ENCODE measurements at regions not wholly inside any gene's neighbourhood (a gene's known extent, or its start where the extent isn't known, plus 50 kb on each side); places are given as distances from the start of the nearest gene placed in this dataset.

- no peak for DNase-seq (ENCODE audit: low read depth)
Measured at GRCh38 chr4:111720866-111721265, 424.4 kb upstream of the FAM241A start.

- no peak for DNase-seq (ENCODE audit: low read depth)
Measured at GRCh38 chr4:111722213-111722720, 423.0 kb upstream of the FAM241A start.

- no peak for DNase-seq (ENCODE audit: low read depth)
Measured at GRCh38 chr4:111736516-111736915, 408.7 kb upstream of the FAM241A start.

- no peak for DNase-seq (ENCODE audit: low read depth)
Measured at GRCh38 chr4:111744847-111745246, 400.4 kb upstream of the FAM241A start.

- DNase-seq (ENCODE audit: low read depth): no peak
Measured at GRCh38 chr4:111748157-111748556, 397.1 kb upstream of the FAM241A start.

- no peak for DNase-seq (ENCODE audit: low read depth)
Measured at GRCh38 chr4:111754003-111754402, 391.3 kb upstream of the FAM241A start.

- DNase-seq (ENCODE audit: low read depth): no peak
Measured at GRCh38 chr4:111755571-111755970, 389.7 kb upstream of the FAM241A start.

- DNase-seq (ENCODE audit: low read depth): no peak
Measured at GRCh38 chr4:111761531-111761930, 383.7 kb upstream of the FAM241A start.

GRCh38 chr4:111770514-111770913 lies 374.7 kb upstream of the FAM241A start:
- no peak for DNase-seq (ENCODE audit: low read depth)

- no peak for DNase-seq (ENCODE audit: low read depth)
Measured at GRCh38 chr4:111773858-111774257, 371.4 kb upstream of the FAM241A start.

GRCh38 chr4:111775556-111776297 lies 369.5 kb upstream of the FAM241A start:
- no peak for DNase-seq (ENCODE audit: low read depth)

- DNase-seq (ENCODE audit: low read depth): no peak
Measured at GRCh38 chr4:111776561-111776960, 368.7 kb upstream of the FAM241A start.

GRCh38 chr4:111778543-111778942 lies 366.7 kb upstream of the FAM241A start:
- no peak for DNase-seq (ENCODE audit: low read depth)

GRCh38 chr4:111780965-111781364 lies 364.3 kb upstream of the FAM241A start:
- DNase-seq (ENCODE audit: low read depth): no peak

GRCh38 chr4:111781611-111782010 lies 363.6 kb upstream of the FAM241A start:
- no peak for DNase-seq (ENCODE audit: low read depth)

- DNase-seq (ENCODE audit: low read depth): no peak
Measured at GRCh38 chr4:111788099-111788498, 357.2 kb upstream of the FAM241A start.

GRCh38 chr4:111789901-111790640 lies 355.2 kb upstream of the FAM241A start:
- DNase-seq (ENCODE audit: low read depth): no peak

- no peak for DNase-seq (ENCODE audit: low read depth)
Measured at GRCh38 chr4:111792632-111793031, 352.6 kb upstream of the FAM241A start.

- no peak for DNase-seq (ENCODE audit: low read depth)
Measured at GRCh38 chr4:111793433-111794091, 351.7 kb upstream of the FAM241A start.

- no peak for DNase-seq (ENCODE audit: low read depth)
Measured at GRCh38 chr4:111797455-111798163, 347.6 kb upstream of the FAM241A start.

GRCh38 chr4:111798840-111799239 lies 346.4 kb upstream of the FAM241A start:
- DNase-seq (ENCODE audit: low read depth): no peak

GRCh38 chr4:111800551-111800950 lies 344.7 kb upstream of the FAM241A start:
- DNase-seq (ENCODE audit: low read depth): no peak

Data from activated T-cell treated with anti-CD3 and anti-CD28 coated beads for 1 hour (primary cell).